CD14-positive monocyte (primary cell): ENCODE measurements at regions not wholly inside any gene's neighbourhood (a gene's known extent, or its start where the extent isn't known, plus 50 kb on each side); places are given as distances from the start of the nearest gene placed in this dataset.

ENCODE experiments used
- DNase-seq, 3 donors: peaks; one replicate each; pipeline ENCODE4 v3.0.0-alpha.2; 2011 to 2022
- H2AFZ ChIP-seq: 2 replicates; pipeline ENCODE4 v1.6.0; 2012; ENCODE audit warnings: mild to moderate bottlenecking, low read depth, low read length, inconsistent platforms; ENCODE audit not compliant: insufficient read depth, poor library complexity, severe bottlenecking
- H3K27ac ChIP-seq, 2 donors: 1 replicate in 1 of 2; 2 replicates in 1 of 2; pipeline ENCODE4 v1.5.1; 2012 to 2013; ENCODE audit warnings: low read length in 2 of 2, control low read depth in 1 of 2, inconsistent platforms in 1 of 2, low read depth in 1 of 2, mild to moderate bottlenecking in 1 of 2
- H3K27me3 ChIP-seq, 2 donors: one replicate each; pipeline versions ENCODE4 v1.6.0 to v1.6.1; 2011 to 2013; ENCODE audit warnings: low read length in 2 of 2; ENCODE audit not compliant: control insufficient read depth in 2 of 2, insufficient read depth in 2 of 2
- H3K36me3 ChIP-seq, 2 donors: replicated peaks in 1 of 2; 1 replicate in 1 of 2; 2 replicates in 1 of 2; pipeline versions ENCODE4 v1.5.1 to v1.6.1; 2012 to 2013; ENCODE audit warnings: low read length in 2 of 2, control low read depth in 1 of 2, inconsistent platforms in 1 of 2, mild to moderate bottlenecking in 1 of 2; ENCODE audit not compliant: insufficient read depth in 2 of 2, control insufficient read depth in 1 of 2
- H3K4me1 ChIP-seq, 2 donors: 1 replicate in 1 of 2; 2 replicates in 1 of 2; pipeline versions ENCODE4 v1.5.1 to v1.6.1; 2012 to 2013; ENCODE audit warnings: low read length in 2 of 2, control low read depth in 1 of 2, inconsistent platforms in 1 of 2, mild to moderate bottlenecking in 1 of 2, moderate library complexity in 1 of 2; ENCODE audit not compliant: insufficient read depth in 2 of 2, control insufficient read depth in 1 of 2
- H3K4me2 ChIP-seq: replicated peaks from 2 replicates; pipeline ENCODE3; 2012; ENCODE audit warnings: low read length, moderate library complexity, mild to moderate bottlenecking; ENCODE audit not compliant: poor library complexity, severe bottlenecking; ENCODE audit errors: extremely low read depth
- H3K4me3 ChIP-seq, 3 experiments: fragments of 200-600 bp in 1 of 3; sonication (generic) in 1 of 3; replicated peaks in 1 of 3; 1 replicate in 2 of 3; 2 replicates in 1 of 3; pipeline ENCODE4 v1.5.1; 2011 to 2013; ENCODE audit warnings: low read length in 3 of 3, mild to moderate bottlenecking in 3 of 3, control low read depth in 2 of 3, low read depth in 2 of 3, inconsistent platforms in 1 of 3, moderate library complexity in 1 of 3
- H3K79me2 ChIP-seq: 2 replicates; pipeline ENCODE4 v1.6.0; 2012; ENCODE audit warnings: mild to moderate bottlenecking, control low read depth, inconsistent platforms, low read length, moderate library complexity; ENCODE audit not compliant: insufficient read depth
- H3K9ac ChIP-seq: 2 replicates; pipeline ENCODE4 v1.6.0; 2017; ENCODE audit warnings: low read length, mild to moderate bottlenecking; ENCODE audit not compliant: insufficient read depth, poor library complexity, severe bottlenecking
- H3K9me3 ChIP-seq, 2 donors: replicated peaks in 1 of 2; 1 replicate in 1 of 2; 2 replicates in 1 of 2; pipeline versions ENCODE4 v1.5.1 to v1.6.1; 2012 to 2013; ENCODE audit warnings: low read length in 2 of 2, control low read depth in 1 of 2; ENCODE audit not compliant: control insufficient read depth in 1 of 2, insufficient read depth in 1 of 2
- H4K20me1 ChIP-seq: 2 replicates; pipeline ENCODE4 v1.6.0; 2012; ENCODE audit warnings: mild to moderate bottlenecking, low read length, control low read depth, moderate library complexity; ENCODE audit not compliant: insufficient read depth
- H3K27ac Mint-ChIP-seq, 7 donors: one replicate each; pipeline ENCODE4 v1.8.0; 2020; ENCODE audit warnings: mild to moderate bottlenecking in 7 of 7, mixed read lengths in 7 of 7, moderate library complexity in 6 of 7, inconsistent platforms in 2 of 7
- H3K27me3 Mint-ChIP-seq, 3 donors: one replicate each; pipeline ENCODE4 v1.8.0; 2021 to 2022; ENCODE audit warnings: low read depth in 3 of 3, mild to moderate bottlenecking in 3 of 3, mixed read lengths in 3 of 3, moderate library complexity in 3 of 3, inconsistent platforms in 1 of 3
- H3K36me3 Mint-ChIP-seq, 2 donors: one replicate each; pipeline ENCODE4 v1.8.0; 2020; ENCODE audit warnings: mixed read lengths in 2 of 2, inconsistent platforms in 1 of 2, mild to moderate bottlenecking in 1 of 2
- H3K4me1 Mint-ChIP-seq: one replicate; pipeline ENCODE4 v1.8.0; 2020; ENCODE audit warnings: mild to moderate bottlenecking, mixed read lengths
- H3K4me3 Mint-ChIP-seq, 2 donors: one replicate each; pipeline ENCODE4 v1.8.0; 2020; ENCODE audit warnings: mild to moderate bottlenecking in 2 of 2, mixed read lengths in 2 of 2, moderate library complexity in 1 of 2
- H3K9me3 Mint-ChIP-seq, 7 donors: one replicate each; pipeline ENCODE4 v1.8.0; 2020 to 2022; ENCODE audit warnings: mixed read lengths in 7 of 7, mild to moderate bottlenecking in 6 of 7, moderate library complexity in 6 of 7, inconsistent platforms in 2 of 7
- WGBS: methylation state at CpG from one replicate; pipeline ENCODE4 v1.1.5; 2013; ENCODE audit warnings: missing lambda C conversion rate; ENCODE audit not compliant: insufficient coverage; 5-methylcytosine and 5-hydroxymethylcytosine counted together
- intact Hi-C, 2 donors: fragments of 100-400 bp; cut with micrococcal nuclease; formaldehyde crosslinking; loops; one replicate each; pipeline versions ENCODE4 v1.15.0 to v1.15.1; 2023
- TF ChIP-seq, protein P1 (sequence below): fragments of 200-600 bp; IDR thresholded peaks from one replicate; pipeline ENCODE4 v1.8.0; 2022; ENCODE audit warnings: antibody characterized with exemption, mild to moderate bottlenecking

DNA sequence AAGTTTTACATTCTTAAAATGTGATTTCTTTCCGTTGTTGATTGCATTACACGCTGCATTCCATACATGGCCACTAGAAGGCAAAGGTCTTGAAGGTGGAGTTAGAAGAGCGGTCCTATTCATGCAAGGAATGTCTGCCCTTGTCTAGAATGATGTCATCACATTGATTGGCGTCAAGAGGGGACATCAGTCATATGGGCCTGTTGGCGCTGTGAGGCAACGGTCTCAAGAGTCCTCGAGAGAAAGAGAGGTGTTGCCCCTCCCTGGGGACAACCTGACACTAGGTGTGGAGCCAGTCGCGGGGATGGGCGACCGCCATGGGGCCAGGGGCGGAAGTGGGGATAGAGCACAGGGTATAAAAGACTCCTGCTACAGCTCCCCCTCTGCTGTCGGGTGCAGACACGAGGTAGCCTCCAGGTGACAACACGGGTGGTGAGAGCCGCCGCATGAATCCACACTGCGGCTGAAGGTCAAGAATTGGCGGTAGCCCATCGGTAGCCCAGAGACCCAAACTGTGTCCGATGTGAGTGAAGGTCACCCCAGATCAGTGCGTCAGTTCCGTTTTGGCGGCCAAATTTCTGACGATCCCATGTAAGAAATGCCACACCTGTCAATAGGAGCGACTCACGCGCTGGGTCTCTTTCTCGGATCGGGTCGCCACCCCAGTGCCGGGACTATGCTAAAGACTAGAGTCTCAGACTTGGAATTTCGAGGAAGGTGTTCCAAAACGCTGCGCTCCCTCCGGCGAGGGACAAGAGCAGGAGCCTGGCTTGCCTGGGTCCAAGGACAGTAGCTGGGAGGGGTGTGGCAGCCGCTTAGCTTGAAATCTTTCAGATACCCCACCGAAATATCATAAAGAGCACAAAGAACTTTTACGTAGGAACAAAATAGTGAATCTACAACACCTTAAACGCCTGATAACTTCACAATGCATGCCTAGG, 93.2 kb upstream of the ZNF184 start:
- H3K4me3 Mint-ChIP-seq: peak overlapping the region in 1 of 2 donors; percentile 76
- Histone ChIP-seq H3K36me3 (no peaks in the 10 kb centered on the region), H4K20me1 (no peaks in the 10 kb centered on the region), H3K4me2 (no peak overlapping the region), H2AFZ (no peak overlapping the region), H3K4me1 (no peaks in the 10 kb centered on the region), H3K4me3 (no peak overlapping the region), H3K27me3 (peaks cover 58 to 87% of the 10 kb centered on the region in 2 donors), H3K9me3 (peaks cover 6 to 18% of the 10 kb centered on the region in 2 donors), H3K27ac (no peak overlapping the region), H3K9ac (no peak overlapping the region), H3K79me2 (no peaks in the 10 kb centered on the region)
- H3K9me3 Mint-ChIP-seq: peaks cover 4 to 33% (median 19%) of the 10 kb centered on the region in 7 donors
- WGBS: 9% methylated on average over 37 of the region's 41 CpGs
- H3K27ac Mint-ChIP-seq: no peak overlapping the region
- intact Hi-C loops: no loop called here
- H3K27me3 Mint-ChIP-seq: peaks cover 57 to 74% (median 70%) of the 10 kb centered on the region in 3 donors
- no peaks in the 10 kb centered on the region for H3K36me3 Mint-ChIP-seq
- no peaks in the 10 kb centered on the region for H3K4me1 Mint-ChIP-seq
- no peak for DNase-seq
- TF ChIP-seq, protein P1, sequence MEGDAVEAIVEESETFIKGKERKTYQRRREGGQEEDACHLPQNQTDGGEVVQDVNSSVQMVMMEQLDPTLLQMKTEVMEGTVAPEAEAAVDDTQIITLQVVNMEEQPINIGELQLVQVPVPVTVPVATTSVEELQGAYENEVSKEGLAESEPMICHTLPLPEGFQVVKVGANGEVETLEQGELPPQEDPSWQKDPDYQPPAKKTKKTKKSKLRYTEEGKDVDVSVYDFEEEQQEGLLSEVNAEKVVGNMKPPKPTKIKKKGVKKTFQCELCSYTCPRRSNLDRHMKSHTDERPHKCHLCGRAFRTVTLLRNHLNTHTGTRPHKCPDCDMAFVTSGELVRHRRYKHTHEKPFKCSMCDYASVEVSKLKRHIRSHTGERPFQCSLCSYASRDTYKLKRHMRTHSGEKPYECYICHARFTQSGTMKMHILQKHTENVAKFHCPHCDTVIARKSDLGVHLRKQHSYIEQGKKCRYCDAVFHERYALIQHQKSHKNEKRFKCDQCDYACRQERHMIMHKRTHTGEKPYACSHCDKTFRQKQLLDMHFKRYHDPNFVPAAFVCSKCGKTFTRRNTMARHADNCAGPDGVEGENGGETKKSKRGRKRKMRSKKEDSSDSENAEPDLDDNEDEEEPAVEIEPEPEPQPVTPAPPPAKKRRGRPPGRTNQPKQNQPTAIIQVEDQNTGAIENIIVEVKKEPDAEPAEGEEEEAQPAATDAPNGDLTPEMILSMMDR: no peak

DNA sequence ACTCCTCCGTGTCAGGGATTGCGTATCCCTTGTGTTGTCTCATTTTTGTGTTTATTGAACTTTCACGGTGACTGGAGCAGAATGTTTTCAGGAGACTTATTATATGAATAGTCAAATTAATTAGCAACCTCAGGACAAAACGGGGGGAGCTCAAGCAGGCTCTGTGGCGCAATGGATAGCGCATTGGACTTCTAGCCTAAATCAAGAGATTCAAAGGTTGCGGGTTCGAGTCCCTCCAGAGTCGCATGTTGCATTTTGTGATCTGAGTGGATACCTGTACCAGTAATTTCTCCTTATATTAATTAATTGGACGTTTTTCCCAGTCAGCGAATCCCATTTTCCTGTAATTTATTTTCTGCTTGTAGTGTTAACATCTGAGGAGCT, 89.1 kb upstream of the ZNF184 start:
- Mint-ChIP-seq H3K27me3 (peaks cover 82 to 89% (median 88%) of the 10 kb centered on the region in 3 donors), H3K4me3 (peak overlapping the region in 1 of 2 donors; percentile 44), H3K9me3 (peaks cover 6 to 58% (median 35%) of the 10 kb centered on the region in 7 donors), H3K36me3 (no peaks in the 10 kb centered on the region), H3K27ac (no peak overlapping the region), H3K4me1 (peaks cover 4% of the 10 kb centered on the region)
- Histone ChIP-seq H4K20me1 (no peaks in the 10 kb centered on the region), H3K9ac (no peak overlapping the region), H3K27me3 (peaks cover 66 to 98% of the 10 kb centered on the region in 2 donors), H2AFZ (no peak overlapping the region), H3K36me3 (no peaks in the 10 kb centered on the region), H3K4me1 (no peaks in the 10 kb centered on the region), H3K9me3 (peaks cover 10 to 32% of the 10 kb centered on the region in 2 donors), H3K4me3 (no peak overlapping the region), H3K79me2 (no peaks in the 10 kb centered on the region), H3K4me2 (no peak overlapping the region), H3K27ac (no peak overlapping the region)
- intact Hi-C loops: no loop called here
- no peak for DNase-seq
- TF ChIP-seq, protein P1: no peak
- WGBS: 0% methylated on average over 3 of the region's 11 CpGs
